Esophagus muscularis mucosa (tissue), 3 donors: ENCODE measurements at regions not wholly inside any gene's neighbourhood (a gene's known extent, or its start where the extent isn't known, plus 50 kb on each side); places are given as distances from the start of the nearest gene placed in this dataset.

Experiments
- CTCF ChIP-seq, 3 experiments: fragments of 200-600 bp in 2 of 3; fragments of 450-650 bp in 1 of 3; sonication (generic) in 2 of 3; IDR thresholded peaks; one replicate each; pipeline ENCODE4 v1.5.1; 2017 to 2019; ENCODE audit warnings: antibody characterized with exemption in 3 of 3, mild to moderate bottlenecking in 2 of 3, moderate library complexity in 1 of 3
- POLR2A ChIP-seq: fragments of 450-650 bp; IDR thresholded peaks from one replicate; pipeline ENCODE4 v1.6.1; 2017; ENCODE audit warnings: antibody characterized with exemption, moderate library complexity, mild to moderate bottlenecking, low read depth
- POLR2AphosphoS5 ChIP-seq, 2 donors: sonication (generic); formaldehyde crosslinking; IDR thresholded peaks; one replicate each; pipeline ENCODE4 v1.6.1; 2017; ENCODE audit warnings: antibody characterized with exemption in 2 of 2

- no peak for TF ChIP-seq CTCF (IDR thresholded peaks at IDR 0.05)
- no peak for TF ChIP-seq POLR2A
- TF ChIP-seq POLR2AphosphoS5 (IDR thresholded peaks at IDR 0.05): no peak
Observed at GRCh38 chr14:34065236-34065635, 114.4 kb upstream of the EGLN3 start.
